ENCODE measurements at regions not wholly inside any gene's neighbourhood (a gene's known extent, or its start where the extent isn't known, plus 50 kb on each side); places are given as distances from the start of the nearest gene placed in this dataset.

GRCh38 chr6:14440215-14440910 lies 322.8 kb downstream of the CD83 start:
- no peak for DNase-seq

GRCh38 chr6:14440940-14441781 lies 323.6 kb downstream of the CD83 start:
- peak in 3 of 14 donors; percentile 3 to 10 (median 7) for DNase-seq

DNA sequence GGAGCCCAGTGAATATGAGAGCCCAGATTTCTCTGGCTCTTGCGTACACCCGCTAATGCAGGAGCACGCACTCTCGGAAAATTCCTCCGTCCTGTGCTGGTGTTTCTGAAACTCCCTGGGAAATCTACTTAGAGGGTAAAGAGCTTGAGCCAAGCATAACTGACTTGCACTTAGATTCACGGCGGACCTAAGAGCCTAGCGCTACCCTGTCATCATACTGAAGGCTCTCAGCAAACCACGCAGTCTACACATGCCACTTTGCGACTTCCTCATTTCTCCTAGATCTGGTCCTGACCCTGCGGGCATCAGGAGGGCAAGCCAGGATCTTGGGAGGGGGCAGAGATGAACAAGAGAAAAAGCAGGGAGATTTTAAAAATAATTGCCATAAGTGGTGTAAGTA lies 324.7 kb downstream of the CD83 start:
- DNase-seq: peak in 2 of 14 donors; percentile 2 to 3

DNA sequence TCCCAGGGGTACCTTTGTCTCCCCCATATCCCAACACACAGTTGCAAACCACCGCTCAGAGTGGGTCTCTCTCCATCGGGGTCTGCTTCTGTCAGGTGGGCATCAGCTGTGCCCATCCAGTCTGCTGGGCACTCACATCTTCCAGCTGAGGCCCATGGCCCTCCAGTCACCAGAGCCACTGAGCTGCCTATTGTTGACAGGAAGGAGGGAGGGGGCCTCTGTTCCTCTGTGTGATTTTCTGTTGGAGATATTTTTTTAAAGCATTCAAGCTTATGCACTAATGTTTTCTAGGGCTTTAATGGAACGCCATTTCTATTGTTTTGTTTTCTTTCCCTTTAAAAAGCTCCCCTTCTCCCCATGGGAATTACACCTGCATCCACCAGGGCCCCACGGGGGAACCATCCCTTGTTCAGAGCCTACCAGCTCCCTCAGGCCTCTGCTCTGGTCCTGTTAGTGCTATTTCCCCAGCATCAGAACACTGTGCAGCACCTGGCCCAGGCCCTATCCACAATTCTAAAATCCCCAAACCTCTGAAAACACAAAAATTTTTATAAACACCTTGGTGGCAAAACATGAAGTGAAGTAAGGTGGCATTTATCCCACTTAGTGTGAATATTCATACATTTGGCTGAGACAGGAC lies 326.2 kb downstream of the CD83 start:
- DNase-seq: no peak

DNA sequence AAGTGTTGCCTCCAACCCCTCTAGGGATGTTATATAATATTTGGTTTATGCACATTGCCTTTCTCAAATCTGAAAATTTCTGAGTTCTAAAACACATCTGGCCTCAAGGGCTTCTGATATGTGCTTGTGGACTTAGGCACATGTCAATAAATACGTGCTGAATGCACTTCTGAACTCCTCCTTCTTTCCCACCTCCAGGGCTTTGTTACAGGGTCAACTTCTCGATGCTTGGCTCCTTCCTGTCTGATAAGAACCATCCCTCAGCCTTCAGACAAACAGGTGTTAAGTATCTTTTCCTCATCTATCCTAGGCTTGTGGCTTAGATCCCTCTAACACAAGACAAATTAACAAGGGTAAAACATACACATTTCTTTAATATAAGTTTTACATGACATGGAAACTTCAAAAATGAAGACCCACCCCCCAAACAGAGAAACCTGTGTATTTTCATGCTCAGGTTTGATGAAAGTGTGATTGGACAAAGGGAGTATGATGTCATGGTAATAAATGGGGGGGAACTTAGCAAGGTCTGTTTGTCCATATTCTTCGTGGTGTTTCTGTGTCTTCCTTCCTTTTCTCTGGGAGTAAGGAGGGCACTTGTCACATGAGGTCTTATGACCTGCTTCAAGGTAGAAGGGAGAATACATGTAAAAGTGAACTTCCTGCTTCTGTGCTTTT lies 326.9 kb downstream of the CD83 start:
- no peak for DNase-seq

- DNase-seq: no peak
Observed at GRCh38 chr6:14447240-14447639, 329.7 kb downstream of the CD83 start.

DNA sequence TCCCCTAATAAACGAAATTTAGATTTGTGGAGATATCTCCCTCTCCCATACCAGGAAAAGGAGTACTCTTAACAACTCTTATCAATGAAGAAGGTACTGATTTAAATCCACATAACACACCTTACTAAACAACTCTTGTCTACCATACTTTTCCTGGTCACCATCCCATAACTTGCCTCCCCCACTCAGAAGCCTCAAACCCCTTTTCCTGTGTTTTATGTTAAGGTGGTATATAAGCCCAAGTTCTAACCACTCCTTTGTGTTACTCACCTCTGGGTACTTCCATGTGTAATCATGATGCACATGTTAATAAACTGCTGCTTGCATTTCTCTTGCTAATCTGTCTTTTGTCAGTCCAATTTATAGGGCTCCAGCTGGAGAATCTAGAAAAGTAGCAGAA lies 330.7 kb downstream of the CD83 start:
- no peak for DNase-seq

DNA sequence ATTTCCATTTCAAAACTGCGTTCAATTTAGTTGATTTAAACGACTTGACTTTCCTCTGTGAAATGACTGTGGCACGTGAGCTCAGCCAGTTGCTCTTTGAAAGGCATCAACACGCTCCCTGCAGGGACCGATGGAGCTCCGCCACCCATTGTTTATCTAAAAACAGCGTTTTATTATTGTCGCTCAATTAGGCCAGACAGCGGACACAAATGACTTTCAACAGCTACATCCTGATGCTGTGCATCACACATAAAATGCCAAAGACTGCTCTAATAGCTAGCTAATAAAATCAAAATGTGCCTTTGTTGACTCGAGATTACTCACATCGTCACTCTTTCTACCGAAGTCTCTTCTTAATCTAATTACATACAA lies 332.5 kb downstream of the CD83 start:
- DNase-seq: peak in 3 of 14 donors; percentile 6 to 15 (median 13)

GRCh38 chr6:14450578-14450977 lies 333.0 kb downstream of the CD83 start:
- no peak for DNase-seq

- DNase-seq: peak in 1 of 14 donors; percentile 24
Observed at GRCh38 chr6:14451594-14452374, 334.2 kb downstream of the CD83 start.

GRCh38 chr6:14452567-14453527 lies 335.3 kb downstream of the CD83 start:
- no peak for DNase-seq

- no peak for DNase-seq
Observed at GRCh38 chr6:14453712-14454472, 336.3 kb downstream of the CD83 start.

- no peak for DNase-seq
Observed at GRCh38 chr6:14454473-14454775, 336.9 kb downstream of the CD83 start.

- DNase-seq: no peak
Observed at GRCh38 chr6:14455427-14455826, 337.9 kb downstream of the CD83 start.

- DNase-seq: no peak
Observed at GRCh38 chr6:14455876-14456648, 338.5 kb downstream of the CD83 start.

DNA sequence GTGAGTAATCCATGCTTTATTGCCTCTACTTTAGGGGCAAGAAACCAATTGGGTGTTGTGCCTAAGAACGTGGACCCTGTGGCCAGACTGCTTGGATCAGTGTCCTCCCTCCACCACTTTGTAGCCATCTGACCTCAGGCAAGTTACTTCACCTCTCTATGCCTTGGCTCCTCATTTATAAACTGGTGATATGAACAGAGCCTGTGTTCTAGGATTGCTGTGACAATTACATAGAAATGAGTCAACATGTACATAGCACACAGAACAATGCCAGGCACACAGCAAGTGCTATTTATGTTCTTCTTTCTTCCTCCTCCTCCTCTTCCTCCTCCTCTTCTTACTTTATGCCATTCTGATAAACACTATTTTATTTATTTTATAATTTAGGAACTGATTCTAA lies 339.4 kb downstream of the CD83 start:
- no peak for DNase-seq

- DNase-seq: no peak
Observed at GRCh38 chr6:14458669-14459266, 341.2 kb downstream of the CD83 start.

DNA sequence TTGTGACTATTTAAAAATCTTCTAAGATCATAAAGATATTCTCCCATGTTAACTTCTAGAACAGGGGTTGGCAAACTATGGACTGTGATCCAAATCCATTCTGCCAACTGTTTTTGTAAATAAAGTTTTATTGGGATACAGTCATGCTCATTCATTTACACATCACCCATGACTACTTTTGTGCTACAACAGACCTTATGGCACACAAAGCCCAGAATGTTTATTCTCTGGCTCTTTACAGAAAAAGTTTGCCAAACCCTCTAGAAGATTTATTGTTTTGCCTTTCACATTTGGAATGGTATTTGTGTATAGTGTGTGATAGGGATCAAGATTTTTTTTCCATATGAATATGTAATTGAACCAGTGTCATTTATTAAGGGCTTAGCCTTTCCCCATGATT lies 341.7 kb downstream of the CD83 start:
- no peak for DNase-seq

- DNase-seq: no peak
Observed at GRCh38 chr6:14460556-14460955, 343.0 kb downstream of the CD83 start.

All from C1 segment of cervical spinal cord (tissue), 14 donors.